Keratinocyte (primary cell): ENCODE measurements at regions not wholly inside any gene's neighbourhood (a gene's known extent, or its start where the extent isn't known, plus 50 kb on each side); places are given as distances from the start of the nearest gene placed in this dataset.

Source experiments
- CTCF ChIP-seq, 3 experiments: IDR thresholded peaks in 1 of 3; conservative IDR thresholded peaks in 1 of 3; optimal IDR thresholded peaks in 1 of 3; 2 replicates in 2 of 3; 3 replicates in 1 of 3; pipeline versions ENCODE3 to v1.5.1; 2011; ENCODE audit warnings: low read length in 3 of 3, mild to moderate bottlenecking in 3 of 3, moderate library complexity in 2 of 3, control low read depth in 1 of 3, inconsistent platforms in 1 of 3; ENCODE audit not compliant: insufficient read depth in 2 of 3; ENCODE audit errors: extremely low read depth in 1 of 3
- EZH2 ChIP-seq: IDR thresholded peaks from one replicate; pipeline ENCODE4 v1.6.1; 2012; ENCODE audit warnings: inconsistent platforms, mild to moderate bottlenecking, low read length, moderate library complexity

- TF ChIP-seq EZH2 (no peak), CTCF (optimal IDR thresholded peaks at IDR 0.05 in 1 of 3, IDR thresholded peaks at IDR 0.05 in 1 of 3, conservative IDR thresholded peaks at IDR 0.05 in 1 of 3; ENCODE audit: extremely low read depth in 1 of 3, insufficient read depth in 2 of 3, low read length in 3 of 3) (no peak)
Observed at GRCh38 chr21:18603980-18604379, 200.4 kb upstream of the TMPRSS15 start.
